Liver (tissue), 8 donors: ENCODE measurements at regions not wholly inside any gene's neighbourhood (a gene's known extent, or its start where the extent isn't known, plus 50 kb on each side); places are given as distances from the start of the nearest gene placed in this dataset.

Experiments used
- DNase-seq: peaks from one replicate; pipeline ENCODE4 v3.0.0-alpha.2; 2017; ENCODE audit warnings: low spot score
- H3K27ac ChIP-seq, 2 donors: one replicate each; pipeline ENCODE4 v1.7.0; 2013; ENCODE audit warnings: inconsistent platforms in 2 of 2, low read length in 2 of 2, control low read depth in 1 of 2, low read depth in 1 of 2, mild to moderate bottlenecking in 1 of 2
- H3K27me3 ChIP-seq, 4 donors: one replicate each; pipeline versions ENCODE4 v1.6.1 to v1.7.0; 2013; ENCODE audit warnings: low read length in 3 of 4, inconsistent platforms in 1 of 4, mild to moderate bottlenecking in 1 of 4, moderate library complexity in 1 of 4; ENCODE audit not compliant: control insufficient read depth in 4 of 4, insufficient read depth in 4 of 4
- H3K36me3 ChIP-seq, 4 donors: one replicate each; pipeline versions ENCODE4 v1.6.1 to v1.7.0; 2013; ENCODE audit warnings: low read length in 3 of 4, mild to moderate bottlenecking in 3 of 4, low read depth in 1 of 4, moderate library complexity in 1 of 4; ENCODE audit not compliant: control insufficient read depth in 4 of 4, insufficient read depth in 3 of 4
- H3K4me1 ChIP-seq, 4 donors: one replicate each; pipeline versions ENCODE4 v1.6.1 to v1.7.0; 2013; ENCODE audit warnings: low read length in 3 of 4, mild to moderate bottlenecking in 3 of 4, moderate library complexity in 1 of 4; ENCODE audit not compliant: control insufficient read depth in 4 of 4, insufficient read depth in 4 of 4
- H3K4me3 ChIP-seq, 3 donors: one replicate each; pipeline versions ENCODE4 v1.6.1 to v1.7.0; 2013; ENCODE audit warnings: low read length in 3 of 3, control low read depth in 1 of 3, low read depth in 1 of 3, mild to moderate bottlenecking in 1 of 3
- H3K9ac ChIP-seq, 2 donors: one replicate each; pipeline ENCODE4 v1.7.0; 2013; ENCODE audit warnings: low read length in 2 of 2, mild to moderate bottlenecking in 2 of 2, moderate library complexity in 2 of 2, control low read depth in 1 of 2, low read depth in 1 of 2
- H3K9me3 ChIP-seq, 4 donors: one replicate each; pipeline versions ENCODE4 v1.6.1 to v1.7.0; 2013; ENCODE audit warnings: low read length in 3 of 4; ENCODE audit not compliant: control insufficient read depth in 4 of 4
- ATF3 ChIP-seq: IDR thresholded peaks from 2 replicates; pipeline ENCODE4 v1.6.1; 2016; ENCODE audit warnings: antibody characterized with exemption
- CTCF ChIP-seq: fragments of 150-350 bp; IDR thresholded peaks from 2 replicates; pipeline ENCODE4 v1.5.1; 2017; ENCODE audit warnings: improper control_type of control experiment, low read depth, low read length; ENCODE audit not compliant: missing input control
- FOXA1 ChIP-seq: IDR thresholded peaks from 2 replicates; pipeline ENCODE4 v1.6.1; 2016; ENCODE audit warnings: antibody characterized with exemption
- GABPA ChIP-seq, 2 donors: IDR thresholded peaks in 1 of 2; conservative IDR thresholded peaks in 1 of 2; 2 replicates each; pipeline ENCODE4 v1.6.1; 2016; ENCODE audit warnings: antibody characterized with exemption in 2 of 2, mild to moderate bottlenecking in 1 of 2, moderate library complexity in 1 of 2
- HNF4A ChIP-seq, 2 donors: conservative IDR thresholded peaks; 2 replicates each; pipeline ENCODE4 v1.6.1; 2016; ENCODE audit warnings: antibody characterized with exemption in 2 of 2, mild to moderate bottlenecking in 2 of 2
- HNF4G ChIP-seq: IDR thresholded peaks from 2 replicates; pipeline ENCODE4 v1.6.1; 2016; ENCODE audit warnings: antibody characterized with exemption
- JUND ChIP-seq, 2 donors: IDR thresholded peaks; 2 replicates each; pipeline ENCODE4 v1.6.1; 2016; ENCODE audit warnings: antibody characterized with exemption in 2 of 2
- MAX ChIP-seq: IDR thresholded peaks from 2 replicates; pipeline ENCODE4 v1.6.1; 2016; ENCODE audit warnings: antibody characterized with exemption
- NR2F2 ChIP-seq: IDR thresholded peaks from 2 replicates; pipeline ENCODE4 v1.6.1; 2016; ENCODE audit warnings: antibody characterized with exemption
- RAD21 ChIP-seq, 2 donors: IDR thresholded peaks; 2 replicates each; pipeline ENCODE4 v1.6.1; 2016; ENCODE audit warnings: antibody characterized with exemption in 2 of 2, mild to moderate bottlenecking in 2 of 2
- REST ChIP-seq: IDR thresholded peaks from 2 replicates; pipeline ENCODE4 v1.6.1; 2016; ENCODE audit warnings: antibody characterized with exemption, mild to moderate bottlenecking
- RXRA ChIP-seq, 2 donors: IDR thresholded peaks; 2 replicates each; pipeline ENCODE4 v1.6.1; 2017 to 2018; ENCODE audit warnings: antibody characterized with exemption in 2 of 2, mild to moderate bottlenecking in 1 of 2
- SP1 ChIP-seq: IDR thresholded peaks from 2 replicates; pipeline ENCODE4 v1.6.1; 2018; ENCODE audit warnings: antibody characterized with exemption, mild to moderate bottlenecking
- TAF1 ChIP-seq: conservative IDR thresholded peaks from 2 replicates; pipeline ENCODE4 v1.6.1; 2016; ENCODE audit warnings: antibody characterized with exemption, mild to moderate bottlenecking
- YY1 ChIP-seq: IDR thresholded peaks from 2 replicates; pipeline ENCODE4 v1.6.1; 2016; ENCODE audit warnings: antibody characterized with exemption, mild to moderate bottlenecking
- ZBTB33 ChIP-seq: IDR thresholded peaks from 2 replicates; pipeline ENCODE4 v1.6.1; 2016; ENCODE audit warnings: antibody characterized with exemption
- WGBS: extraction: QIAGEN DNeasy Blood & Tissue Kit; methylation state at CpG from one replicate; pipeline ENCODE4 v1.1.7; 2013; 5-methylcytosine and 5-hydroxymethylcytosine counted together
- donor health status: healthy.
- donor health status: healthy.
- donor health status: healthy.
- donor health status: healthy.
- donor health status: healthy.

GRCh38 chr1:18055156-18055555, 52.4 kb upstream of the IGSF21 start:
- H3K9me3 ChIP-seq, result no peaks in the 10 kb centered on the region
- no peaks in the 10 kb centered on the region for H3K4me1 ChIP-seq
- H3K27ac ChIP-seq, result no peak overlapping the region
- no peak for DNase-seq
- 83% methylated on average over 14 of the region's 14 CpGs for WGBS
- no peak overlapping the region for H3K4me3 ChIP-seq
- no peak overlapping the region for H3K9ac ChIP-seq
- peaks cover 0 to 14% (median 2%) of the 10 kb centered on the region in 4 donors for H3K27me3 ChIP-seq
- TF ChIP-seq RAD21 (IDR thresholded peaks at IDR 0.05), result no peak
- H3K36me3 ChIP-seq, result no peaks in the 10 kb centered on the region

- 83% methylated on average over 1 of the region's 1 CpG for WGBS
- H3K4me1 ChIP-seq, result no peaks in the 10 kb centered on the region
- no peak overlapping the region for H3K27ac ChIP-seq
- DNase-seq, result no peak
- no peak overlapping the region for H3K9ac ChIP-seq
- H3K36me3 ChIP-seq, result no peaks in the 10 kb centered on the region
- no peaks in the 10 kb centered on the region for H3K9me3 ChIP-seq
- no peak overlapping the region for H3K4me3 ChIP-seq
- TF ChIP-seq JUND (IDR thresholded peaks at IDR 0.05) (no peak), RXRA (IDR thresholded peaks at IDR 0.05) (no peak), NR2F2 (no peak), HNF4A (conservative IDR thresholded peaks at IDR 0.05) (no peak), ZBTB33 (no peak), RAD21 (IDR thresholded peaks at IDR 0.05) (no peak), HNF4G (no peak), TAF1 (no peak), YY1 (no peak), REST (no peak), FOXA1 (no peak), ATF3 (no peak), MAX (no peak), CTCF (no peak), SP1 (no peak), GABPA (IDR thresholded peaks at IDR 0.05 in 1 of 2, conservative IDR thresholded peaks at IDR 0.05 in 1 of 2) (no peak)
- H3K27me3 ChIP-seq, result peaks cover 0 to 14% (median 2%) of the 10 kb centered on the region in 4 donors
These were observed 51.1 kb upstream of the IGSF21 start for GRCh38 chr1:18056545-18056944.
